GOT3 (cell line): ENCODE measurements at regions not wholly inside any gene's neighbourhood (a gene's known extent, or its start where the extent isn't known, plus 50 kb on each side); places are given as distances from the start of the nearest gene placed in this dataset.
"Not testable (repeated sequence)": the region's sequence is repeated elsewhere in the genome, so short reads cannot be mapped to it uniquely, and the experiment has no call there.

Source experiments
- DNase-seq: peaks from one replicate; lab custom pipeline; 2025; ENCODE audit warnings: mixed read lengths; lab: John Stamatoyannopoulos, UW

- DNase-seq, result no peak
Measured at GRCh38 chr2:160730296-160730995, 236.8 kb upstream of the RBMS1 start.

GRCh38 chr2:160731415-160731814 lies 237.8 kb upstream of the RBMS1 start:
- no peak for DNase-seq

GRCh38 chr2:160731856-160732255 lies 238.2 kb upstream of the RBMS1 start:
- no peak for DNase-seq

GRCh38 chr2:160735696-160736095 lies 242.1 kb upstream of the RBMS1 start:
- DNase-seq, result no peak

- no peak for DNase-seq
Measured at GRCh38 chr2:160736148-160737028, 242.8 kb upstream of the RBMS1 start.

- DNase-seq, result no peak
Measured at GRCh38 chr2:160737247-160737646, 243.6 kb upstream of the RBMS1 start.

GRCh38 chr2:160741271-160741670 lies 247.7 kb upstream of the RBMS1 start:
- no peak for DNase-seq

- no peak for DNase-seq
Measured at GRCh38 chr2:160741815-160742214, 248.2 kb upstream of the RBMS1 start.

- DNase-seq, result no peak
Measured at GRCh38 chr2:160742667-160743066, 249.1 kb upstream of the RBMS1 start.

- DNase-seq, result no peak
Measured at GRCh38 chr2:160747501-160748170, 254.0 kb upstream of the RBMS1 start.

GRCh38 chr2:160751021-160751420 lies 257.4 kb upstream of the RBMS1 start:
- no peak for DNase-seq

- no peak for DNase-seq
Measured at GRCh38 chr2:160752475-160753330, 259.1 kb upstream of the RBMS1 start.

- no peak for DNase-seq
Measured at GRCh38 chr2:160753331-160753654, 259.7 kb upstream of the RBMS1 start.

- no peak for DNase-seq
Measured at GRCh38 chr2:160753960-160754359, 260.4 kb upstream of the RBMS1 start.

GRCh38 chr2:160756481-160756880 lies 262.9 kb upstream of the RBMS1 start:
- no peak for DNase-seq

GRCh38 chr2:160762493-160763128 lies 269.0 kb upstream of the RBMS1 start:
- not testable (repeated sequence) for DNase-seq

- no peak for DNase-seq
Measured at GRCh38 chr2:160783474-160783873, 289.9 kb upstream of the RBMS1 start.

GRCh38 chr2:160784034-160784433 lies 290.4 kb upstream of the RBMS1 start:
- no peak for DNase-seq

- DNase-seq, result no peak
Measured at GRCh38 chr2:160790738-160791137, 297.1 kb upstream of the RBMS1 start.

GRCh38 chr2:160791884-160792283 lies 298.3 kb upstream of the RBMS1 start:
- DNase-seq, result no peak

GRCh38 chr2:160792837-160793236 lies 299.2 kb upstream of the RBMS1 start:
- no peak for DNase-seq
